GM18858 (cell line): ENCODE measurements at regions not wholly inside any gene's neighbourhood (a gene's known extent, or its start where the extent isn't known, plus 50 kb on each side); places are given as distances from the start of the nearest gene placed in this dataset.

Source experiments
- ATAC-seq: cut with Tn5 transposase; IDR thresholded peaks from one replicate; pipeline ENCODE4 v1.9.1; 2021; ENCODE audit not compliant: unreplicated experiment

DNA sequence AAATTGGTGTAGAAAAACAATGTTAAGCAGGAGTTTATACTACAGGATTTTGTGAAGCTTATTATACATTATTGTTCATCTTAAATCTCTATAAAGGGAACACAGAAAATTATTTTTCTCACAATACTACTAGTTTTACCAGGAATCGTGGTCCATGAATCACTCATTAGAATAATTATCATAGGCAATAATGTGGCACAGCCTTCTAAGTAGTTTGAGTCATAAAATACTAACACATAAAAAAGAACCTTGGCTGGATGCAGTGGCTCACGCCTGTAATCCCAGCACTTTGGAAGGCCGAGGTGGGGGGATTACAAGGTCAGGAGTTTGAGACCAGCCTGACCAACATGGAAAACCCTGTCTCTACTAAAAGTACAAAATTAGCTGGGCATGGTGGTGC is 393.1 kb upstream of the ZNF717 start:
- ATAC-seq, result no peak

DNA sequence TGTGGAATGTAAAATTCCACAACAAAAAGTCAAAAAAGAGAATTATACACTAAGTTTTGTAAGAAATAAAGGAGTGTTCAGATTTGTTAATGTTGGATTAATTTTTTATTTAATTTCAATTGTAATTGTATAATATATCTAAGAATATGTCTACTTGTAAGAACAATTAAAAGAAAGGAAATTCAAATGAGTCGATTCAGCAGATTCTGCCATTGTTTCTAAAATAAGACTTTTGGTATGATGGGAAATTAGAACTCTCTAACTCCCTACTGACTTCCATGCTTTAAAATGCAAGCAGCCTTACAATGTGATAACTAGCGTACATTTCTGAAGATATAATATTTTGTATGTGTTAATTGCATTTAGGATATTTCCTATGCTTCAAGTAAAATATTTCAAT is 395.9 kb upstream of the ZNF717 start:
- ATAC-seq, result no peak

DNA sequence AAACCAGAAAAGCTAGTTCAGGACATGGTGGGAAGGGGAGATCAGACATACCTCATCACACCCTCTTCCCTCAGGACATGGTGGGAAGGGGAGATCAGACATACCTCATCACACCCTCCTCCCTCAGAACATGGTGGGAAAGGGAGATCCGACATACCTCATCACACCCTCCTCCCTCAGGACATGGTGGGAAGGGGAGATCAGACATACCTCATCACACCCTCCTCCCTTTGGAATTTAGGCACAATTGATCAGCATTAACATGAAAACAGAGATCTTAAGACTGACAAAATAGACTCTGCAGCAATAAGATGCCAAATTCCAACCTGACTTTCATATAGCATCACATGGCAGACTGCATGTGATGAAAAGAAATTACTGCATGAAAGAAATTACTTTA is 412.7 kb upstream of the ZNF717 start:
- ATAC-seq, result no peak

DNA sequence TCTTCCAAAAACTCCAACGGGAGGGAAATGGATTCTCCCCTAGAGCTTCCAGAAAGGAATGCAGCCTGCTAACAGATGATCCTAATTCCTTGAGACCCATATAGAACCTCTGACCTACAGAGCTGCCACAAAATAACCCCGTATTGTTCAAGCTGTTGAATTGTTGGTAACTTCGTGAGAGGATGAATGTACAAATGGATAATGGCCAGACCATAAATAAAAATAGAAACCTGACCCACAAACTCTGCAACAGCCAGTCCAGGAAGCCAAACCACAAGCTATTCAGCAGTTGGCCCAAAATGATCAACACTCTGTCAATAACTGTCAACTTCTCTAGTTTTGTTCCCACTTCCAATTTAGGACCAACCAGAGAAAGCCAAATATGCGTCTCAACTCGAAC is 414.0 kb upstream of the ZNF717 start:
- no peak for ATAC-seq

DNA sequence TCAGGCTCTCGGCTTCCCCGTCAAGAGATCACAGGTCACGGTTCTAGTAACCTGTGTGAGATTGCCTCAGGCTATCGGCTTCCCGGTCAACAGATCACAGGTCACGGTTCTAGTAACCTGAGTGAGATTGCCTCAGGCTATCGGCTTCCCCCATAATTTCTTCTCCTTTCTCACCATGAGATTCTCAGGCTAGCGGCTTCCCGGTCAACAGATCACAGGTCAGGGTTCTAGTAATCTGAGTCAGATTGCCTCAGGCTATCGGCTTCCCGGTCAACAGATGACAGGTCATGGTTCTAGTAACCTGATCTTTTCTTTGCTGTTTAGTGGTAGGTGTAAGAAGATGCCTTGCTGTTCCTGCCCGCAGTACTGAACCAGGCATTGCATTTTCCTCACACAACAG is 418.2 kb upstream of the ZNF717 start:
- ATAC-seq, result no peak

DNA sequence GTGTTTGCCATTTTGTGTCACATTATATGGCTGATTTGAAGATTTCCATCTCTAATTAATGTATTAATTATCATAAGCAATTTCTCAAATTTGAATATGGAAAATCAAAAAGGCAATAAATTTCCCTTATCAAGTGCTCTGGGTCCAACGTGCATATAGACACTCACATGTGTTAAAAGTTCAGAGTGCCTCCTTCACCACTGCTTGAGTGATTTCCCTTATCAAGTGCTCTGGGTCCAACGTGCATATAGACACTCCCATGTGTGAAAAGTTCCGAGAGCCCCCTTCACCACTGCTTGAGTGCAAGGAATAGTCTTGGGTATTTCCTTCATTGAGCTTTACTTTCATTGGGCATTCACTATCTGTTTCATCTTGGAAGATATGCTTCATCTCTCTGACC is 421.0 kb upstream of the ZNF717 start:
- no peak for ATAC-seq

DNA sequence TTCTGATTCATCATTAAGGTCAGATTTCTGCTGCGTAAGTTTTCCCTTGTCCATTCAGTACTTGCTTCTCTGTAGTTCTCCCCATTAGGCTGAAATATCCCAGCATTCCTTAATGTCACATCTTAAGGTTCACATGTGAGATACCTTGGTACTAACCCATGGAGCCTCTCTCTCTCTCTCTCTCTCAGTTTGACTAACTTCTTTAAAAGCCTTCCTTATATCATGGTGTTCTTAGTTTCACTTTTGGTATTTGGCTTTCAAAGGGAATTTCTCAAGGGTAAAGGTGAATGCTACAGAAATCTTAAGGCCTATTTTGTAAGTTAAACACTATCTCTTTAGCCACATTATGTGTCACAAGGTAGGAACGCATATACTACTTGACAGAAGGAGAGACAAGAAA is 427.3 kb upstream of the ZNF717 start:
- ATAC-seq, result no peak

DNA sequence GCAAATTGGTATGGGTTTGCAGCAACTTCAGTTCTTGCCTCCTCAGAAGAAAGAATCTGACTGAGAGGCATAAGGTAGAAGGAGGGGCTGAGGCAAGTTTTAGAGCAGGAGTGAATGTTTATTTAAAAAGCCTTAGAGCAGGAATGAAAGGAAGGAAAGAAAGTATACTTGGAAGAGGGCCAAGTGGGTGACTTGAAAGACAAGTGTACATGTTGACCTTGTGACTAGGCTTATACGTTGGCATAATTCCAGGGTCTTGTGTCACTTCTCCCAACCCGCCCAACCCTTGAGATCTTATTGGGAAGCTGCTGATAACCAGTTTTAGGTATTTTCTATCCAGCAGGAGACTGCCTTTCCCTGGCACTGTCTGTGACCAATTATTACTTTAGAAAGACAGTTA is 436.9 kb upstream of the ZNF717 start:
- ATAC-seq, result no peak

DNA sequence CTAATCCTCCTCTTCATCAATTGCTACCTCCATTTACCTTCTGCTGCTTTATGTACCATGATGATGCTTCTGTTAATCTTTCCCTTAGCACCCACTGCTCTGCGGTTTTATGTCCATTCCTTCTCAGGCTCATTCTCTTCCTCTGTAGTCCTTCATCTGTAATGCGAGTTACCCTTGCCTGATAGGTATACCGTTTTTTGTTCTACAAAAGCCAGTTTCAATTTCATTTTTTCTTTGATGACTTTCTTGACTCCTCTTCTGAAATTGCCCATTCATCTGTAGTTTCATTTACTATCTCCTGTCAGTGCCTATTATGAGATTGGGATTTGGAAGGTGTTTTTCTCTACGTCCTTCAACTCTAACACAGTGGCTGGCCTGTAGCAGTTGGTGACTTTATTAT is 445.9 kb upstream of the ZNF717 start:
- no peak for ATAC-seq

DNA sequence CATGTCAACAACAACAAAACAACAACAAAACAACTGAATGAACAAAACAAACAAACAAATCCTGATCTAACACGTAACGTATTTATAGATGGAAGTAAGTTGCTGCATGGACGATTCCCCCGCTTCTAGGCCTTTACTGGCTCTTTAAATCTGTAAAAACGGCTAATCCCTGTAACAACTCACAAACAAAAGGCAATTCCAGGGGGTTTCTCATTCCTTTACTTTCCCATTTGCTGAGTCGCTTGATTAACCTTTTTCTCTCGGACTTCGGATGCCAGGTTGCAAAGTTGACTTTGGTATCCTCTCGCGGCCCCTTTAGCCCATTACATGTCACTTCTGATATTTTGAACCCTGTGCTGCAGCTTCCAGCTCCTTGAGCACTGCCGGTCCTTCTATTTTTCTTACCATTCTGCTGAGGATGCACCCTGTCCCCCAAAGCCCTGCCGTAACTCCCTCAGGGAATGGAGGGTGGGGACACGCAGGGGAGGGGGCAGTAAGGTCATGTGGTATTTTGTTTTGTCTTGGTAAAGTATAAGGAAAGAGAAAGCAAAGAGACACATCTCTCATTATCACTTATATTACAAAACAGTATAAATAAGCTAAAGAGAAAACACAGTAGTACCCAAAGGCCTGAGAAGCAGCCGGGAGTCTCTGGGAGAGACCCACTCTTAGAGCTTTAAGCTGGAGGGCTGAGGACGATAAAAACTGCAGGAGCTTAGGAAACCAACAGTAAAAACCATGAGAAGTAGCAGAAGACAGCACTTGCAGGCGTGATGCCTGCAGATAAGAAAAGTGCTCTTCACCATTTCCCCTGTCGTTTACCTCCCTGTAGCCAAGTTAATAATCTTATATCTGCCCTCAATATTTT is 457.8 kb upstream of the ZNF717 start:
- ATAC-seq, result no peak

DNA sequence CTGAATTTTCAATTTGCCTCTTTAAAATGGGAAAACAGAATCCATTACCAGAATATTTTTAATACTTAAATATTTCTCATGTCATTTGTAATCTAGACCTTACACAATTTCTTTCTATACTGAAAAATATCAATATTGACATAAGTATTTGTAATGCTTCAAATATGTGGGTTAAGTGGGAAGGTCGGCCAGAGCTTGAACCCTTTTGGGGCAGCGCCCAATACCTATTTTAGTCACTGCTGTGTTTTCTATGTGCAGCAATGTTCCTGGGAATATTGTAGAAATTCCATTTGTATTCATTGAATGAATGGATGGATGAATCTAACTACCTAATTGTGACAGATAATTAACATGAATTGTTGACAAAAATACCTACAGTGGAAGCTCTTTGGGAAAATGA is 459.7 kb upstream of the ZNF717 start:
- no peak for ATAC-seq

DNA sequence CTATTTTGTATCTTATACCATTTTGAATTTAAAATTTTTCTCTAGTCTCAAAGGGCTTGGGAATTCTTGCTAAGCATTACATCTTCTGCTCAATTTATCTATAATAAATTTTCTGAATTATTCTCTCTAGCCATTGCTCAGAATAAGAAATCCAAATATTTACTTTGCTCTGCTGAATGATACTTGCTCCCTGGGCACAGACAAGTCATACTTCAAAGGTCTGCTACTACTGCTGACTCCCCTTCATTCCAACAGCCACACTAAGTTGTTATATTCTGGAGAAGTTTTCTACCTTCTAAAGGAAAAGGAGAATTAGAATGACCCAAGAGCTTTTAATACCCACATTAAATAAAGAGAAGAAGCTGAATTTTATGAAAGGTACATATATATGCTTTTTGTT is 460.3 kb upstream of the ZNF717 start:
- ATAC-seq, result no peak

DNA sequence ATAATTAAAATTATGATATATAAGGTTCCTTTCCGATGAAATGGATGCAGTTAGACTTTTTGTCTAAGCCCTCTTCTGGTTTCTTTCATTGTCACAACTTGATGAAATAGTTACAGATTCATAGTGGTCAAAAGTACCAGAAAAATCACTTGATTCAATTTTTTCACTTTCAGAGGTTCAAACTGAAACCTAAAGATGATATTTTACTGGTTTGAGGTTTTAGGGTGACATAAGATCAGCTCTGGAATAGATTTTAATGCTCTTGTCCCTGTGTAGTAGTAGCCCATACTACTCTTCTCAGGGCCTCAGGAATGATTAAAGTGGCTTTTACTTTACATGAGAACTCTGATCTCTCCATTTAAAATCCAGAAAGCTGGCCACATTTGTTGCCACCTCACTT is 479.1 kb upstream of the ZNF717 start:
- no peak for ATAC-seq

DNA sequence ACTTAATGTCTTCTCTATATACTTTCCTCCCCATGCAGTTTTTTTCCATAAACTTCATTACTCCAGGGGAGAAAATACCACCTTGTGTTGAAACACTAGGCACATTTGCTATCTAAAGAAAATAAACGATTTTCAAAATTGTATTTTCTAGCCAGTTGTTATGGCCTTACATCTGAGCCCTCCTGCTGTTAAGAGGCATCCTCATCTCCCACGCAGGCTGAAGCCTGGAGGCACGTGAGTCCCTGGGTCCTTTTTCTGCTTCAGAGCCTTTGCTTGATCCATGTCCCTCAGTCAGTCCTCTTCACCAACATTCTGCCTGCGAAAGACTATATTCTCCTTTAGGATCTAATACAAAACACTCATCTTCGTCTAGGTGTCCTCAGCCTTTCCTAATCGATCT is 479.6 kb upstream of the ZNF717 start:
- no peak for ATAC-seq

DNA sequence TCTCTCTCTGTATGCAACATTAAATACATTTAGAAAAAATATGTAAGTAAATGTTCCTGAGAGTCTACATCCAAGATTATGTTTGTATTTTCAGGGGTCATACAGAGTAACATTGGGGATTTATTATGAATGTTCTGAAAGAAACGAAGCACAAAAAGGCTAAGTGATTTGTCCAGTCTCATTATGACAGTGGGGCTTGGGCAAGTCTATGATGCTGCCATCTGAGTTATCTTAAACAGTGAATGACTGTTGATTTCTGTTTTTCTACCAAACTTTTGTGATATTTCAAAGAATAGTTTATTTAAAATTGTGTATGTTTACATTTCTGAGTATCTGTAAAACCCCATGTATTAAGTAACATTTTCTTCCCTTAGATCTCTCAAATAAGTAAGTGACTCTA is 481.2 kb upstream of the ZNF717 start:
- no peak for ATAC-seq

DNA sequence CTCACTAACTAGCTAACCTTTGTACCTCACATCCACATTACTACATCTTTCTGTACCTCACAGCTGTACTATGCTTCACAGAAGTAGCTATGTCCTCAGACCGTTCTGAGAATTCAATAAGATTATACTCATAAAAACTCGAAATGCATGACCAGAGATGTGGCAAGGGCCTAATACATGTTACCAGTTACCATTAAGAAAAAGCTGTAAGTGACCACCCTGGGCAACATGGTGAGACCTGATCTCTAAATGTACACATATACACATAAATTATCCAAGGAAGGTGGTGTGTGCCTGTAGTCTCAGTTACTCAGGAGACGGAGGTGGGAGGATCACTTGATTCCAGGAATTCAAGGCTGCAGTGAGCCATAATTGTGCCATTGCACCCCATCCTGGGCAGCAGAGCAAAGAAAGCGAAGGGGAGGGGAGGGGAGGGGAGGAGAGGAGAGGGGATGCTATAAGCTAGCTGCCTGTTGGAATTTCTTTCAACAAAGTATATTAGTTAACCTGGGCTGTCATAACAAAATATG is 482.6 kb upstream of the ZNF717 start:
- no peak for ATAC-seq

DNA sequence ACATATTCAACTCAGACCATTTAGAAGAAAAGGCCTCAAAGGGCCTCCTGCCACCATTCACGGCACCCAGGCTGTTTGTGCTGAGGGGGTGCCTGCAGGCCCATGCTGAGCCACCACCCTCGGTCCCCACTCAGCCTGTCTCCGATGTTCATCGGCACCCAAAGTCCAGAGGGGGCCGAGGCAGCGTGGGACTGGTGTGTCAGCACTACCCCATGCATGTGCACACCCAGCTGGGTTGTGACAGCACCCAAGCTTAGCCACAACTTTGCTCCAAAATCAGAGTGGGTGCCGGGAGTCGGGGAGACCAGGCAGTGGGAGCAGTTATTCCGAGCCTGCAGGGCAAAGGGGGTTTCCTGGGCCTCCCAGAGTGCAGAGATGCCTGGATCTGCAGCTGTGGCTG is 508.5 kb upstream of the ZNF717 start:
- no peak for ATAC-seq

DNA sequence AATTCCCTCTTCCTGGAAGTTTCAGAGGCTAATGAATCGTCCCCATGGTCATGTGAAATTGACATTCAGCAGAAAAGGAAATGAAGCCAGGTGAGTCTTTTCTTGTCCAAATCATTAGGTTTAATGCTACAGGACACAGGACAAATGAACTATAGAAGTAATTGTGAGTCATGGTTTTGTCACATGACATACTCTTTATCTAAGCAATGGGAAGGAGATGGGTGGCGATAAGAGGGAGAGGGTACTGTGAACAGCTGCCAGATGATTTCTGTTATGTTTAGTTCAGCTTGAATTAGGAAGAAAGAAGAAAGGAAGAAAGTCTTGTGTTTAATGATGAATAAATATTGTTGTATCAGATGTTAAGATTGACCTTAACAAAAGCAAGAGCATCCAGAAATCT is 515.4 kb upstream of the ZNF717 start:
- no peak for ATAC-seq

DNA sequence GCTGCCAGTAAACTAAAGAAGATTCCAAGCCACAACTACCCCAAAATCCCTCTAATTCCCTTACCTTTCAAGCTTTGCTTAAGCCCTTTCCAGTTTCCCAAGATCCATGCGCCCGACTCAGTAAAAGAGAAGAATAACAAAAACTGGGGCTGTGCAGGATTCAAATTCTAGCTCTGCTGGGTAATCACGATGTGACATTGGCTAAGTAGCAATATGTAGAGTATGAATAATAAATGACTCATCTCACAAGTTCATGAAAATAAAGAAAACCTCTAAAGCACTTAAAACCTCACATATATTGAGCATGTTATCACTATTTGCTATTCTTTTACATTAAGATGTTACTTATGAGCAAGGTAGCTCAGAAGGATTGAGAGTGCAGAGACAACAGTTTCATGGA is 522.2 kb upstream of the ZNF717 start:
- no peak for ATAC-seq

DNA sequence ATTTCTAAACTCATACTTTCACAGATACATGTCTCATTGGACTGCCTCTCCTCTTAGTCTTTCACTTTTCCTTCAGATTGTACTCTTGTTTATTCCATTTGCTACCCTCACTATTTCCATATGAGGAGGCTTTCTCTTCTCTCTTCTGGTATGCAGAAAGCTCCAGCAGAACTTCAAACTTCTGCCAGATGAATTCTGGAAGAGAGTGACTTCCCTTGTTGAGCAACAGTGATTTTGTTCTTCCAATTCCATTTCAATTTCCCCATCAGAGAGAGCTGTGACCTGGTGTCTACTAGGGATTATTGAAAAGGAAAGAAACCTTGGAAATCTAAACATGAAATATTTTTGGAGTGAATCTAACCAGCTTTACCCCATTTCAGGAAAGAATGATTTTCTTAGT is 523.2 kb upstream of the ZNF717 start:
- no peak for ATAC-seq

DNA sequence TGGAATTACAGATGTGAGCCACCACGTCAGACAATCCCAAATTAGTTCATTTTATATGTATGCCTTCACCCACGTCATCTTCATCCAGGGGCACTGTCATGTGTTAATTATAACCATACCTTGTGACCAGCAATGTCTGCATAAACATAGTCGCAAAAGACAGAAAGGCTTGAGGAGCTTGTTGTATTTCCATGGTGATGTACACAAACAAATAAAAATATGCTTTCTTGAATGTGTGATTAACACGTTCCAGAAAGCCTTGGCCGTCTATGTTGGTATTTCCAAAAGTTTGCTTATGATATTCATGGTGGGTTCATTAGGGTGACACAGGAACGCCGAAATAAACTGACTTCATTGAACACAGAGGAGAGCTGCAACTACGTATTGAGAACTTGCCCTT is 524.7 kb upstream of the ZNF717 start:
- no peak for ATAC-seq

DNA sequence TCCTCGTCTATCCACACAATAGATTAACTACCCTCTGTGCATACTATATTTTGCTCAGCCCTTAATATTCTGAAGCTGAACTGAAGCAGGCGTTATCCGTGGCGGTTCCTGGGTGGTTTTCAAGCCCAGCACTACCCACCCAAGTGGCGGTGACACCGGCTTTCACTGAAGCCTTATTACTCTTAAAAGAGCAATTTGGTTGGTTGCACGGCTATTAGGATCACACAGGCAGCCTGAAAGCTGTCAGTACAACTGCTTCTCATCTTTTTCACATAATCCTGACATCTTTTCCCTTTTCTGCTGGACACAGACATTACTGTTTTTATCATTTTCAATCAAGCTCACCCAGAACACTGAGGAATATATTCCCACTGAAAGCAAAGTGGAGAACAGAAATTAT is 525.3 kb upstream of the ZNF717 start:
- no peak for ATAC-seq

DNA sequence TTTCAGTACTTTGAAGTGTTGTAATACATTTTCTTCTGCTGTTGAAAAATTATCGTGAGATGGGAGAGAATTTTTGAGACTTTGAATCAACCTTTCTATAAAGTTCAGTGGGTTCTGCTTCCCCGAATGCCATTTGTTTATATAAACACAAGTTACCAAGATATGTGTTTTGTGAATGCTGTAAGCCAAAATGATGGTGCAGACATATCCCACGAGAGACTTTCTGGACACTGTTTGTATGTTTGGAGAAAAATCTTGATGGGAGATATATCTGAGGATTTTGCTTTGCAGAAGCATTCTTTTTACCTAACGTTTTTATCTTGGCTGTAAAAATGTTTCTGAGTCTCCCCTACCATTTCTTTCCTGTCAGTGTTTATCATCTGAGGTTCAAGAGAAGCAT is 526.6 kb upstream of the ZNF717 start:
- no peak for ATAC-seq
